Hepatocyte (in vitro differentiated cells): ENCODE measurements at regions not wholly inside any gene's neighbourhood (a gene's known extent, or its start where the extent isn't known, plus 50 kb on each side); places are given as distances from the start of the nearest gene placed in this dataset.

Experiments
- DNase-seq: peaks from one replicate; pipeline ENCODE4 v3.0.0-alpha.2; 2016; ENCODE audit warnings: low spot score
- H2AFZ ChIP-seq: fragments of 200-600 bp; sonication (generic); 2 replicates; pipeline ENCODE4 v1.6.0; 2016; ENCODE audit warnings: antibody characterized with exemption, mild to moderate bottlenecking
- H3K27ac ChIP-seq: fragments of 200-600 bp; sonication (generic); 2 replicates; pipeline ENCODE4 v1.5.1; 2016; ENCODE audit warnings: mild to moderate bottlenecking
- H3K27me3 ChIP-seq: fragments of 200-600 bp; sonication (generic); 2 replicates; pipeline ENCODE4 v1.6.1; 2016
- H3K36me3 ChIP-seq: fragments of 200-600 bp; sonication (generic); replicated peaks from 2 replicates; pipeline ENCODE4 v1.5.1; 2016; ENCODE audit warnings: low read depth; ENCODE audit not compliant: insufficient read depth
- H3K4me1 ChIP-seq: fragments of 200-600 bp; sonication (generic); 2 replicates; pipeline ENCODE4 v1.5.1; 2016; ENCODE audit warnings: mild to moderate bottlenecking, moderate library complexity; ENCODE audit not compliant: insufficient read depth
- H3K4me2 ChIP-seq: fragments of 200-600 bp; sonication (generic); 2 replicates; pipeline ENCODE4 v1.6.0; 2016
- H3K4me3 ChIP-seq: fragments of 200-600 bp; sonication (generic); 2 replicates; pipeline ENCODE4 v1.5.1; 2016; ENCODE audit warnings: mild to moderate bottlenecking
- H3K79me2 ChIP-seq: fragments of 200-600 bp; sonication (generic); 2 replicates; pipeline ENCODE4 v1.6.0; 2017; ENCODE audit warnings: mild to moderate bottlenecking
- H3K9me2 ChIP-seq: fragments of 200-600 bp; sonication (generic); replicated peaks from 2 replicates; pipeline ENCODE4 v1.6.0; 2017; ENCODE audit warnings: mild to moderate bottlenecking; ENCODE audit not compliant: insufficient read depth
- H3K9me3 ChIP-seq: fragments of 200-600 bp; sonication (generic); 2 replicates; pipeline ENCODE4 v1.5.1; 2016; ENCODE audit warnings: low read depth, mild to moderate bottlenecking
- H4K20me1 ChIP-seq: fragments of 200-600 bp; sonication (generic); 2 replicates; pipeline ENCODE4 v1.6.0; 2016; ENCODE audit warnings: mild to moderate bottlenecking; ENCODE audit not compliant: insufficient read depth, poor library complexity, severe bottlenecking
- EZH2 ChIP-seq: fragments of 200-600 bp; sonication (generic); IDR thresholded peaks from 2 replicates; pipeline ENCODE4 v1.6.1; 2016; ENCODE audit warnings: antibody characterized with exemption, mild to moderate bottlenecking, borderline replicate concordance
- EZH2phosphoT487 ChIP-seq: fragments of 200-600 bp; sonication (generic); IDR thresholded peaks from one replicate; pipeline ENCODE4 v1.6.1; 2018; ENCODE audit warnings: antibody characterized with exemption, mild to moderate bottlenecking, low read depth, moderate library complexity; ENCODE audit not compliant: unreplicated experiment, severe bottlenecking
- WGBS: methylation state at CpG from one replicate; pipeline ENCODE4 v1.1.6; 2016; ENCODE audit warnings: low lambda C conversion rate; ENCODE audit errors: missing lambda C conversion rate; 5-methylcytosine and 5-hydroxymethylcytosine counted together
- TF ChIP-seq, protein P1 (sequence below): fragments of 200-600 bp; sonication (generic); IDR thresholded peaks from 2 replicates; pipeline ENCODE4 v1.5.1; 2016; ENCODE audit warnings: antibody characterized with exemption, mild to moderate bottlenecking; ENCODE audit not compliant: poor library complexity

DNA sequence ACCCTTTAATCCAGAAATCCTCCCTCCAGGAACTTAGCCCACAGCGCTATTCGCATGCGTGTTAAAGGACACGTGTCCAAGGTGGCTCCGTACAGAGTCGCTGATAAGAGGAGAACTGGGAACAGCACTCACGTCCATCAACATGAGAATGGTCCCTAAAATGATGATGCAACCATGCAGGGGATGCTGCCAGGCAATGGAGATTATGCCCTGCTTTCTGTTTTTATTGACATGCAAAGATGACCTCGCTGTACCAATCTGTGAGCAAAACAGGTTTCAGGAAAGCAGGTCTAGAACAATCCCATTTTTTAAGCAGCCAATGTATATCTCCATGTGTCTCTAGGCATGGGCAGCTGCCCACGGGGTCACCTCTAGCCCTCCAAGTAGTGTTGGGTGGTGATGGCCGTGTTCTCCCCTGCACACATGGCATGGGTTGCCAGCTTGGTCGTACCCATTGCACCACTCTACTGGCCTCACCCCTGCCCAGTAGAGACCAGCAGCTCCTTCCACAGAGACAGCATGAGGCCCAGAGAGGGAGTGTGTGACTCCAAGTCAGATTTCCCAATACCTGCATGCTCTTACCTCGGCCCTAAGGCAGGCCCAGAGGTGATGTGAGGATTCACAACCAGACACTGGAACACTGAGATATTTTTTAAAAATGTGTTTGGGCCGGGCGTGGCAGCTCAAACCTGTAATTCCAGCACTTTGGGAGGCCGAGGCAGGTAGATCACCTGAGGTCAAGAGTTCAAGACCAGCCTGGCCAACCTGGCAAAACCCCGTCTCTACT lies 68.3 kb upstream of the LINC01488 start:
- Histone ChIP-seq H3K9me3 (no peaks in the 10 kb centered on the region), H3K9me2 (no peaks in the 10 kb centered on the region), H3K4me1 (peaks cover 13% of the 10 kb centered on the region), H3K27me3 (no peaks in the 10 kb centered on the region), H3K36me3 (no peaks in the 10 kb centered on the region), H4K20me1 (no peaks in the 10 kb centered on the region), H2AFZ (no peak overlapping the region), H3K4me2 (no peak overlapping the region), H3K79me2 (no peaks in the 10 kb centered on the region), H3K27ac (no peak overlapping the region), H3K4me3 (no peak overlapping the region)
- WGBS = 96% methylated on average over 16 of the region's 16 CpGs
- TF ChIP-seq, protein P1, sequence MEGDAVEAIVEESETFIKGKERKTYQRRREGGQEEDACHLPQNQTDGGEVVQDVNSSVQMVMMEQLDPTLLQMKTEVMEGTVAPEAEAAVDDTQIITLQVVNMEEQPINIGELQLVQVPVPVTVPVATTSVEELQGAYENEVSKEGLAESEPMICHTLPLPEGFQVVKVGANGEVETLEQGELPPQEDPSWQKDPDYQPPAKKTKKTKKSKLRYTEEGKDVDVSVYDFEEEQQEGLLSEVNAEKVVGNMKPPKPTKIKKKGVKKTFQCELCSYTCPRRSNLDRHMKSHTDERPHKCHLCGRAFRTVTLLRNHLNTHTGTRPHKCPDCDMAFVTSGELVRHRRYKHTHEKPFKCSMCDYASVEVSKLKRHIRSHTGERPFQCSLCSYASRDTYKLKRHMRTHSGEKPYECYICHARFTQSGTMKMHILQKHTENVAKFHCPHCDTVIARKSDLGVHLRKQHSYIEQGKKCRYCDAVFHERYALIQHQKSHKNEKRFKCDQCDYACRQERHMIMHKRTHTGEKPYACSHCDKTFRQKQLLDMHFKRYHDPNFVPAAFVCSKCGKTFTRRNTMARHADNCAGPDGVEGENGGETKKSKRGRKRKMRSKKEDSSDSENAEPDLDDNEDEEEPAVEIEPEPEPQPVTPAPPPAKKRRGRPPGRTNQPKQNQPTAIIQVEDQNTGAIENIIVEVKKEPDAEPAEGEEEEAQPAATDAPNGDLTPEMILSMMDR = no peak
- TF ChIP-seq EZH2 (no peak), EZH2phosphoT487 (no peak)
- no peak for DNase-seq

DNA sequence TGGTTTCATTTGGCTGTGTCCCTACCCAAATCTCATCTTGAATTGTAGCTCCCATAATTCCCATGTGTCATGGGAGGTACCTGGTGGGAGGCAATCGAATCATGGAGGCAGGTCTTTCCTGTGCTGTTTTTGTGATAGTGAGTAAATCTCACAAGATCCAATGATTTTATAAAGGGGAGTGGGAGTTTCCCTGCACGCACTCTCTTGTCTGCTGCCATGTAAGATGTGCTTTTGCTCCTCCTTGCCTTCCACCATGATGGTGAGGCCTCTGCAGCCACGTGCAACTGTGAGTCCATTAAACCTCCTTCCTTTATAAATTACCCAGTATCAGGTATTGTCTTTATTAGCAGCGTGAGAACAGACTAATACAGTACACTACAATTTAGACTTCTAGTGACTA lies 67.5 kb upstream of the LINC01488 start:
- no peak overlapping the region for H2AFZ ChIP-seq
- DNase-seq = no peak
- no peaks in the 10 kb centered on the region for H4K20me1 ChIP-seq
- H3K4me3 ChIP-seq = no peak overlapping the region
- H3K27me3 ChIP-seq = no peaks in the 10 kb centered on the region
- TF ChIP-seq, protein P1 = no peak
- TF ChIP-seq EZH2phosphoT487 = no peak
- WGBS = 90% methylated on average over 4 of the region's 4 CpGs
- peaks cover 13% of the 10 kb centered on the region for H3K4me1 ChIP-seq
- H3K4me2 ChIP-seq = no peak overlapping the region
- no peak overlapping the region for H3K27ac ChIP-seq
- H3K79me2 ChIP-seq = no peaks in the 10 kb centered on the region
- H3K36me3 ChIP-seq = no peaks in the 10 kb centered on the region
- H3K9me3 ChIP-seq = no peaks in the 10 kb centered on the region
- H3K9me2 ChIP-seq = no peaks in the 10 kb centered on the region

DNA sequence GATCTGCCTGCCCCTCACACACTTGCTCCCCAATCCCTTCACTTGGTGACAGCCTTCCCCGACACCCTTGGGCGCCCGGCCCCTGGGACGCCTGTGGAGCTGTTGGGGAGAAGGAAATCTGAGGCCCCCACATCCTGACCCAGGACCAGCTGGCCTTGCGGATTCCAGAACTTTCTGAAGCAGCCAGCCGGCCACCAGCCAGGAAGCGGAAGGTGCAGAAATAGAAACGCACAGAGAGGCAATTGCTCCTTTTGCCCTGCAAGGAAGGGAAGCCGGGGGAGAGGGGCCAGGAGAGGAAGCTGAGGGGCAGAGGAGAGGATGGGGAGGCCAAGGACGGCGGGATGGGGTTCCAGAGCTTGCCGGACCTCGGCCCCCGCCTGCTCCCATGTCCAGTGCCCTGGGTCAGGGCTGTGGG lies 66.7 kb upstream of the LINC01488 start:
- Histone ChIP-seq H3K79me2 (no peaks in the 10 kb centered on the region), H3K36me3 (no peaks in the 10 kb centered on the region), H3K4me2 (no peak overlapping the region), H3K9me2 (no peaks in the 10 kb centered on the region), H3K4me3 (no peak overlapping the region), H3K9me3 (no peaks in the 10 kb centered on the region), H2AFZ (no peak overlapping the region), H3K27ac (no peak overlapping the region), H3K27me3 (no peaks in the 10 kb centered on the region), H3K4me1 (peaks cover 14% of the 10 kb centered on the region), H4K20me1 (no peaks in the 10 kb centered on the region)
- no peak for TF ChIP-seq EZH2phosphoT487
- TF ChIP-seq, protein P1 = no peak
- no peak for TF ChIP-seq EZH2
- DNase-seq = no peak
- 89% methylated on average over 13 of the region's 14 CpGs for WGBS
